ENCODE measurements at regions not wholly inside any gene's neighbourhood (a gene's known extent, or its start where the extent isn't known, plus 50 kb on each side); places are given as distances from the start of the nearest gene placed in this dataset.
"Not testable (repeated sequence)": the region's sequence is repeated elsewhere in the genome, so short reads cannot be mapped to it uniquely, and the experiment has no call there.

DNA sequence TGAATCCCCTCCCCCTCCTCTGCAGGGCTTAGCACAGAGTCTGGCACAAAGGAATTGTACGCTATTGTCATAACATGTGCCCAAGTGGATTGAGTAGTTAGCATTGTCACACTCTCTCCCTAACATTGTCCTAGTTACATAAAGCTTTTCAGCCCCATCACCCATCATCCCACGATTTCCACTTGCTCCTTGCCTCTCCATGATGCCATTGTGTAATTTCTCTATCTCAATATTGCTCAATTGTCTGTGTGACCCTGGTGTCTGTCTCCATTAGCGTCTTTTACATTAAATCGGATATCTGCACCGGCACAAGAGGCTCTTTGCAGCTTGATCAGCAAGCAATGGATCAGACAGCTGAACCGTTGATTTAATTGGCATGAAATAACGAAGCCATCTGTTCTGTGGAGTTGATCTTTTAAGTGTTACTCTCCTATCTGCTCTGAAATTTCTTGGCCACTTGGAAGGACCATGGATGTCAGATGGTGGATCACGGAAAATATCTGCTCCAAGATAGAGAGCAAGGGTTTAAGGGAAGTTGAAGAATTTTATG is 77.0 kb upstream of the HS3ST4 start:
- no peaks in the 10 kb centered on the region for H3K36me3 ChIP-seq (ENCODE audit: insufficient read depth, low read length)
- Mint-ChIP-seq H3K27ac (no peak overlapping the region), H3K9me3 (peaks cover 0 to 5% (median 0%) of the 10 kb centered on the region in 8 donors), H3K4me3 (no peak overlapping the region), H3K4me1 (no peaks in the 10 kb centered on the region), H3K27me3 (peaks cover 4 to 5% of the 10 kb centered on the region in 2 donors), H3K36me3 (no peaks in the 10 kb centered on the region)
- no peaks in the 10 kb centered on the region for H3K27me3 ChIP-seq (ENCODE audit: insufficient read depth, low read length)
- no peak overlapping the region for H3K4me3 ChIP-seq (ENCODE audit: low read length in 2 of 2)
- no peaks in the 10 kb centered on the region for H3K4me1 ChIP-seq (ENCODE audit: insufficient read depth, low read length)
- ChIA-PET CTCF (ENCODE audit: partially characterized antibody) (no interaction called here), POLR2A (ENCODE audit: partially characterized antibody) (no interaction called here)
- intact Hi-C loops (cut with micrococcal nuclease): no loop called here
- no peaks in the 10 kb centered on the region for H3K9me3 ChIP-seq (ENCODE audit: control insufficient read depth in 1 of 2, low read length in 2 of 2)
- no peak for DNase-seq
- H3K27ac ChIP-seq (ENCODE audit: low read depth, low read length): no peak overlapping the region

DNA sequence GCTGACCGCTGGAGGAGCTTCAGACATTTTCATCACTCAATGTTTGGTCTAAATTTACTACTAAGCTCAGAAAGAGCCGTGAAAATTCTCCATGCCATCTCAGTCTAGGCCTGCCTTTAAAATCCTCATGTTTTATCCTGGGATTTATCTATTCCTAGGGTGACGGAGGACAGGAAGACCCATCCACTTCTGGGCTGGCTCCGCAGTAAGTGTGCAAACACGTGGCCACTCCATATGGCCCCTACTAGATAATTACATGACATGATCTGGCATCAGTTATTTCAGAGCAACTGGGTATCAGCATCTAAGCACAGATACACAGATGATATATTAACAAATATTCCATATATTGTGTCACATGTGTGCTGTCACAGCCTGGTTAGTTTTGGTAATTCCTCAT is 77.8 kb upstream of the HS3ST4 start:
- peaks cover 0 to 5% (median 0%) of the 10 kb centered on the region in 8 donors for H3K9me3 Mint-ChIP-seq
- no peaks in the 10 kb centered on the region for H3K36me3 Mint-ChIP-seq
- Histone ChIP-seq H3K4me3 (ENCODE audit: low read length in 2 of 2) (no peak overlapping the region), H3K27me3 (ENCODE audit: insufficient read depth, low read length) (no peaks in the 10 kb centered on the region), H3K4me1 (ENCODE audit: insufficient read depth, low read length) (no peaks in the 10 kb centered on the region), H3K9me3 (ENCODE audit: control insufficient read depth in 1 of 2, low read length in 2 of 2) (no peaks in the 10 kb centered on the region), H3K36me3 (ENCODE audit: insufficient read depth, low read length) (no peaks in the 10 kb centered on the region), H3K27ac (ENCODE audit: low read depth, low read length) (no peak overlapping the region)
- intact Hi-C loops (cut with micrococcal nuclease): no loop called here
- ChIA-PET POLR2A (ENCODE audit: partially characterized antibody) (no interaction called here), CTCF (ENCODE audit: partially characterized antibody) (no interaction called here)
- no peak overlapping the region for H3K4me3 Mint-ChIP-seq
- DNase-seq: no peak
- H3K27ac Mint-ChIP-seq: no peak overlapping the region
- H3K4me1 Mint-ChIP-seq: no peaks in the 10 kb centered on the region
- peaks cover 4 to 5% of the 10 kb centered on the region in 2 donors for H3K27me3 Mint-ChIP-seq

DNA sequence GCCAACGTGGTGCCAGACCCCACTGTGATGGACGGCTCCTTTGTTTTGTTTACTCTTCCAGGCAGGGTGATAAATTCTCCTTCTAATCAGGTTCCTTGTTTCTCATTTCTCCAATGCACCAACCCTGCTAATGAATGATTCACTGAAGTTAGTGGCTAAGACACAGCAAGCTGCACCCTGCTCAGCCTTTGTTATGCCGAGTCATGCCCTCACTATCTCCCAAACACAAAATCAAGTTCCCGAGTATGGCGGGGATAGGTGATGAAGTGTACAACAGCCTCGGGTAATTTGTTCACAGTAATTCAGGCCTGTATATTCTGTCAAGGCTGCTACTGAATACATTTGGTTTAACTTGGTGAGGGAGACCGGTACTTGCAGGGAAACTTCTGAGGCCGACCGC is 83.8 kb upstream of the HS3ST4 start:
- POLR2A ChIA-PET (ENCODE audit: partially characterized antibody): no interaction called here
- H3K27ac Mint-ChIP-seq: no peak overlapping the region
- H3K36me3 ChIP-seq (ENCODE audit: insufficient read depth, low read length): no peaks in the 10 kb centered on the region
- H3K27ac ChIP-seq (ENCODE audit: low read depth, low read length): no peak overlapping the region
- peaks cover 0 to 9% (median 2%) of the 10 kb centered on the region in 8 donors for H3K9me3 Mint-ChIP-seq
- no peaks in the 10 kb centered on the region for H3K9me3 ChIP-seq (ENCODE audit: control insufficient read depth in 1 of 2, low read length in 2 of 2)
- H3K4me1 Mint-ChIP-seq: no peaks in the 10 kb centered on the region
- no peak overlapping the region for H3K4me3 Mint-ChIP-seq
- peaks cover 0 to 4% of the 10 kb centered on the region in 2 donors for H3K27me3 Mint-ChIP-seq
- intact Hi-C loops (cut with micrococcal nuclease): no loop called here
- H3K4me3 ChIP-seq (ENCODE audit: low read length in 2 of 2): no peak overlapping the region
- DNase-seq: no peak
- CTCF ChIA-PET (ENCODE audit: partially characterized antibody): no interaction called here
- no peaks in the 10 kb centered on the region for H3K36me3 Mint-ChIP-seq
- H3K4me1 ChIP-seq (ENCODE audit: insufficient read depth, low read length): no peaks in the 10 kb centered on the region
- H3K27me3 ChIP-seq (ENCODE audit: insufficient read depth, low read length): no peaks in the 10 kb centered on the region

DNA sequence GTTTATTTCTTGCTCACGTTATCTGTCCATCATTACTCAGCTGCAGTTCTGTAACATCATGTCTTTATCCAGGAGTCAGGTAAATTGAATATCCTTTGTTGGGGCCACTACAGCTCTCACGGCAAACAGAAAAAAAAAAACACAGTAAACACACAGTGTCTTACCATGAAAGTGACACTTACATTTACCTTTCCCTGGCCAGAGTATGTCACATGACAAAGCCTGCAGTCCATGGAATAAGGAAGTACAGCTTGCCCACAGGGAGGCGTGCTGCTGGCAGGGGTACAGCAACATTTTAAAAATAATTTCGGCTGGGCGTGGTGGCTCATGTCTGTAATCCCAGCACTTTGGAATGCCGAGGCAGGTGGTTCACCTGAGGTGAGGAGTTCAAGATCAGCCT is 85.7 kb upstream of the HS3ST4 start:
- no peak for DNase-seq
- no peaks in the 10 kb centered on the region for H3K4me1 ChIP-seq (ENCODE audit: insufficient read depth, low read length)
- intact Hi-C loops (cut with micrococcal nuclease): no loop called here
- Mint-ChIP-seq H3K27me3 (peaks cover 0 to 4% of the 10 kb centered on the region in 2 donors), H3K36me3 (no peaks in the 10 kb centered on the region), H3K4me1 (no peaks in the 10 kb centered on the region), H3K27ac (no peak overlapping the region), H3K9me3 (peaks cover 0 to 13% (median 3%) of the 10 kb centered on the region in 8 donors), H3K4me3 (no peak overlapping the region)
- no peaks in the 10 kb centered on the region for H3K36me3 ChIP-seq (ENCODE audit: insufficient read depth, low read length)
- H3K27ac ChIP-seq (ENCODE audit: low read depth, low read length): no peak overlapping the region
- H3K9me3 ChIP-seq (ENCODE audit: control insufficient read depth in 1 of 2, low read length in 2 of 2): no peaks in the 10 kb centered on the region
- ChIA-PET CTCF (ENCODE audit: partially characterized antibody) (no interaction called here), POLR2A (ENCODE audit: partially characterized antibody) (no interaction called here)
- H3K27me3 ChIP-seq (ENCODE audit: insufficient read depth, low read length): no peaks in the 10 kb centered on the region
- H3K4me3 ChIP-seq (ENCODE audit: low read length in 2 of 2): no peak overlapping the region

DNA sequence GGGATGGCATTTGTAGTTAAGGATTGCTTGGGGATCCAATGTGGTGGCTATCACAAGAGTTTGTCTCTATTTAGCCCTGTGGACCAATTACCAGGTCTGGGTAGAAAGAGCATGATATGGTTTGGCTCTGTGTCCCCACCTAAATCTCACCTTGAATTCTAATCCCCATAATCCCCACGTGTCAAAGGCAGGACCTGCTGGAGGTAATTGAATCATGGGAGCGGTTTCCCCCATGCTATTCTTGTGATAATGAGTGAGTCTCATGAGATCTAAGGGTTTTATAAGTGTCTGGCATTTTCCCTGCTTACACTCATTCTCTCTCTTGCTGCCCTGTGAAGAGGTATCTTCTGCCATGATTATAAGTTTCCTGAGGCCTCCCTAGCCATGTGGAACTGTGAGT is 86.4 kb upstream of the HS3ST4 start:
- Mint-ChIP-seq H3K27me3 (peaks cover 0 to 4% of the 10 kb centered on the region in 2 donors), H3K27ac (no peak overlapping the region), H3K9me3 (peaks cover 0 to 13% (median 4%) of the 10 kb centered on the region in 8 donors), H3K4me3 (no peak overlapping the region), H3K36me3 (no peaks in the 10 kb centered on the region), H3K4me1 (no peaks in the 10 kb centered on the region)
- H3K27ac ChIP-seq (ENCODE audit: low read depth, low read length): no peak overlapping the region
- H3K36me3 ChIP-seq (ENCODE audit: insufficient read depth, low read length): no peaks in the 10 kb centered on the region
- H3K4me1 ChIP-seq (ENCODE audit: insufficient read depth, low read length): no peaks in the 10 kb centered on the region
- intact Hi-C loops (cut with micrococcal nuclease): no loop called here
- CTCF ChIA-PET (ENCODE audit: partially characterized antibody): no interaction called here
- H3K9me3 ChIP-seq (ENCODE audit: control insufficient read depth in 1 of 2, low read length in 2 of 2): no peaks in the 10 kb centered on the region
- H3K4me3 ChIP-seq (ENCODE audit: low read length in 2 of 2): no peak overlapping the region
- no peak for DNase-seq
- POLR2A ChIA-PET (ENCODE audit: partially characterized antibody): no interaction called here
- H3K27me3 ChIP-seq (ENCODE audit: insufficient read depth, low read length): no peaks in the 10 kb centered on the region

DNA sequence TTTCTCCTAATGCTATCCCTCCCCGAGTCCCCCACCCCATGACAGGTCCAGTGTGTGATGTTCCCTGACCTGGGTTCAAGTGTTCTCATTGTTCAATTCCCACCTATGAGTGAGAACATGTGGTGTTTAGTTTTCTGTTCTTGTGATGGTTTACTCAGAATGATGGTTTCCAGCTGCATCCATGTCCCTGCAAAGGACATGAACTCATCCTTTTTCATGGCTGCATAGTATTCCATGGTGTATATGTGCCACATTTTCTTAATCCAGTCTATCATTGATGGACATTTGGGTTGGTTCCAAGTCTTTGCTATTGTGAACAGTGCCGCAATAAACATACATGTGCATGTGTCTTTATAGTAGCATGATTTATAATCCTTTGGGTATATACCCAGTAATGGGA is 90.5 kb upstream of the HS3ST4 start:
- H3K4me3 Mint-ChIP-seq; CTCF ChIA-PET (ENCODE audit: partially characterized antibody); intact Hi-C loops (cut with micrococcal nuclease); H3K4me1 Mint-ChIP-seq; H3K9me3 ChIP-seq (ENCODE audit: control insufficient read depth in 1 of 2, low read length in 2 of 2); H3K27ac ChIP-seq (ENCODE audit: low read depth, low read length); DNase-seq; H3K27me3 ChIP-seq (ENCODE audit: insufficient read depth, low read length); H3K27me3 Mint-ChIP-seq; H3K36me3 Mint-ChIP-seq; H3K4me3 ChIP-seq (ENCODE audit: low read length in 2 of 2); POLR2A ChIA-PET (ENCODE audit: partially characterized antibody); H3K36me3 ChIP-seq (ENCODE audit: insufficient read depth, low read length); H3K4me1 ChIP-seq (ENCODE audit: insufficient read depth, low read length); H3K27ac Mint-ChIP-seq: not testable (repeated sequence)
- H3K9me3 Mint-ChIP-seq: peaks cover 2 to 13% (median 4%) of the 10 kb centered on the region in 8 donors

DNA sequence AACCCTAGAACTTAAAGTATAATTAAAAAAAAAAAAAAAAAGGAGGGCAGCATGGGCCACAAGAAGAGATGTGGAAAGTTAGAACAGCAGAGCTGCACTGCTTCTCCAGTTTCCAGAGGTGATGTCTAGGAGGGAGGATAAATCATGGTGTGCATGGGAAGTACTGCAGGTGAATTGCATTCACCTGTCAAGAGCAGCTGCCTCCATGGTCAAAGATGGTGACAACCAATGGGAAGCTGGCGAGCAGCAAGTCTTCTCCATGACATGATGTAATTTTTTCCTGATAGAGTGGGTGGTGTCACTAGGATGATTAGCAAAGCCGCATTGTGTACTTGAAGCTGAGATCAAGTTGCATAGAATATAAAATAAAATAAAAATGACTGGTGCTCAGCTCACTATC is 95.6 kb upstream of the HS3ST4 start:
- H3K9me3 ChIP-seq (ENCODE audit: control insufficient read depth in 1 of 2, low read length in 2 of 2): no peaks in the 10 kb centered on the region
- H3K27me3 Mint-ChIP-seq: peaks cover under 1 to 2% of the 10 kb centered on the region in 2 donors
- no peaks in the 10 kb centered on the region for H3K27me3 ChIP-seq (ENCODE audit: insufficient read depth, low read length)
- no peak for DNase-seq
- no peak overlapping the region for H3K4me3 ChIP-seq (ENCODE audit: low read length in 2 of 2)
- H3K27ac Mint-ChIP-seq: no peak overlapping the region
- H3K4me1 ChIP-seq (ENCODE audit: insufficient read depth, low read length): no peaks in the 10 kb centered on the region
- no peaks in the 10 kb centered on the region for H3K36me3 ChIP-seq (ENCODE audit: insufficient read depth, low read length)
- CTCF ChIA-PET (ENCODE audit: partially characterized antibody): no interaction called here
- H3K36me3 Mint-ChIP-seq: no peaks in the 10 kb centered on the region
- intact Hi-C loops (cut with micrococcal nuclease): no loop called here
- peaks cover 0 to 3% (median 0%) of the 10 kb centered on the region in 4 donors for H3K4me1 Mint-ChIP-seq
- no peak overlapping the region for H3K4me3 Mint-ChIP-seq
- POLR2A ChIA-PET (ENCODE audit: partially characterized antibody): no interaction called here
- H3K27ac ChIP-seq (ENCODE audit: low read depth, low read length): no peak overlapping the region
- peaks cover 0 to 2% (median 0%) of the 10 kb centered on the region in 8 donors for H3K9me3 Mint-ChIP-seq

DNA sequence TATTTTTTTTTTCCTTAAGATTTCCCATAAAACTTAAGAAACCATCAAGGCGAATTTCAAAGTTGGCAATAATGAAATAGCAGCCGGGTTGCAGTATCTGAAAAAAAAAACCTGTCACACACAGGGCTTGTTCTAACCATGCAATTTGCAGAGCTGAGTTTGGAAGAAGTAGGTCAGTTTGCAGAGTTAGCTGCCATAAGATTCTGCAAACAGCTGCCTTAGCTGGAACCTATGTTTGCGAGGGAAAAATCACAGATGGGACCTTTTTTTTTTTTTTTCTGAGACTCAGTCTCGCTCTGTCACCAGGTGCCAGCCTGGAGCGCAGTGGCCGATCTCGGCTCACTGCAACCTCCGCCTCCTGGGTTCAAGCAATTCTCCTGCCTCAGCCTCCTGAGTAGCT is 98.5 kb upstream of the HS3ST4 start:
- no peak for DNase-seq
- Histone ChIP-seq H3K4me3 (ENCODE audit: low read length in 2 of 2) (no peak overlapping the region), H3K27me3 (ENCODE audit: insufficient read depth, low read length) (no peaks in the 10 kb centered on the region), H3K4me1 (ENCODE audit: insufficient read depth, low read length) (no peaks in the 10 kb centered on the region), H3K9me3 (ENCODE audit: control insufficient read depth in 1 of 2, low read length in 2 of 2) (no peaks in the 10 kb centered on the region), H3K36me3 (ENCODE audit: insufficient read depth, low read length) (no peaks in the 10 kb centered on the region), H3K27ac (ENCODE audit: low read depth, low read length) (no peak overlapping the region)
- H3K36me3 Mint-ChIP-seq: no peaks in the 10 kb centered on the region
- no peak overlapping the region for H3K27ac Mint-ChIP-seq
- H3K4me3 Mint-ChIP-seq: no peak overlapping the region
- ChIA-PET CTCF (ENCODE audit: partially characterized antibody) (no interaction called here), POLR2A (ENCODE audit: partially characterized antibody) (no interaction called here)
- H3K27me3 Mint-ChIP-seq: peaks cover 3 to 8% of the 10 kb centered on the region in 2 donors
- H3K9me3 Mint-ChIP-seq: peaks cover 0 to 2% (median 0%) of the 10 kb centered on the region in 8 donors
- intact Hi-C loops (cut with micrococcal nuclease): no loop called here
- H3K4me1 Mint-ChIP-seq: peaks cover 0 to 3% (median 0%) of the 10 kb centered on the region in 4 donors

Measured in CD4-positive, alpha-beta memory T cell (primary cell).